HG02852 (cell line): ENCODE measurements at regions not wholly inside any gene's neighbourhood (a gene's known extent, or its start where the extent isn't known, plus 50 kb on each side); places are given as distances from the start of the nearest gene placed in this dataset.

ENCODE experiments used
- ATAC-seq: cut with Tn5 transposase; IDR thresholded peaks from one replicate; pipeline ENCODE4 v1.9.1; 2021; ENCODE audit warnings: mild to moderate bottlenecking, moderate library complexity; ENCODE audit not compliant: unreplicated experiment

DNA sequence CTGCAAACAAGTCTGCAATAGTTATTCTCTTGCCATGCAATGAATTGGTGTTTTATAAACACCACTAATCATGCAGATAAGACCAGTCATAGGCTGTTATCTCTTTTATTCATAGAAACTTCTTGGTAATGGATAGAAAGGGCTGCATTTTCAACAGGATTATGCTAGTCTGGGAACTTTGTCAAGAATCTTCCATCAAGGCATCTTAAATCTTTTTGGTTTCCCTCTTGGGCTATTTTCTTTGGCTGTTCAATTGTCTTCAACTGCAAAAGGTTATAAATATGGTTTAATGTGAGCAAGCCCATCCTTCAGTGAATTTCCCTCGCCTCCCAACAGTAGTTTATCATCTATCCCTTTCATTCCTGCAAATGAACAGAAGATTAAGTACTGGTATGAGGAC, 59.0 kb upstream of the MINAR1 start:
- ATAC-seq = no peak

DNA sequence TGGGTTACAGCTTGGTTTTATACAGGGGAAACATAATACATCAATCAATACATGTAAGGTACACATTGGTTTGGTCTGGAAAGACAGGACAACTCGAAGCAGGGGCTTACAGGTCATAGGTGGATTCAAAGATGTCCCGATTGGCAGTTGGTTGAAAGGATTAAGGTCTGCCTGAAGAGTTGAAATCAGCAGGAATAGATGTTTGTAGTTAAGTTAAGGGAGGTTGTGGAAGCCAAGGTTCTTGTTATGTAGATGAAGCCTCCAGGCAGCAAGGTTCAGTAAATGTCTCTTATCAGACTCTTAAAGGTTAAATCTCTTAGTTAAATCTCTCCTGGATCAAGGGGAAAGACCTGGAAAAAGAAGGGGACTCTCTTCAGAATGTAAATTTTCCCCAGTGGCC, 58.4 kb upstream of the MINAR1 start:
- no peak for ATAC-seq

DNA sequence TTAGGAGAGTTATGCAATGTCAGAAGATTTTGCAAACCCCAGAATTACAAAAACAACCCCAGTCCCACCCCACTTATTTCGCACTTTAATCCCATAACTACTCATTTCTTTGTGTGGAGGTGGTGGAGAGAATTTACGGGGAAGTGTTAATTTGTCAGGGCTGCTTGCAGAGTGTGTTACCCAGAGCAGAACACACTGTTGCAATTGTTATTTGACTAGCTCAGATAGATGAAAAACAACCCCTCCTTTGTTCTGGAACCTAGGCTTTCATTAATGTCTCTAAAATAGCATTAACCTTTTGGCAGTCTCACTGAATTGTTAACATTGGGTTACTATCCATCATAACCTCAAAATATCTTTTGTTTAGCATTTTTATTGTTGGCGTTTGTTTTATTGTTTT, 55.8 kb upstream of the MINAR1 start:
- ATAC-seq = no peak

DNA sequence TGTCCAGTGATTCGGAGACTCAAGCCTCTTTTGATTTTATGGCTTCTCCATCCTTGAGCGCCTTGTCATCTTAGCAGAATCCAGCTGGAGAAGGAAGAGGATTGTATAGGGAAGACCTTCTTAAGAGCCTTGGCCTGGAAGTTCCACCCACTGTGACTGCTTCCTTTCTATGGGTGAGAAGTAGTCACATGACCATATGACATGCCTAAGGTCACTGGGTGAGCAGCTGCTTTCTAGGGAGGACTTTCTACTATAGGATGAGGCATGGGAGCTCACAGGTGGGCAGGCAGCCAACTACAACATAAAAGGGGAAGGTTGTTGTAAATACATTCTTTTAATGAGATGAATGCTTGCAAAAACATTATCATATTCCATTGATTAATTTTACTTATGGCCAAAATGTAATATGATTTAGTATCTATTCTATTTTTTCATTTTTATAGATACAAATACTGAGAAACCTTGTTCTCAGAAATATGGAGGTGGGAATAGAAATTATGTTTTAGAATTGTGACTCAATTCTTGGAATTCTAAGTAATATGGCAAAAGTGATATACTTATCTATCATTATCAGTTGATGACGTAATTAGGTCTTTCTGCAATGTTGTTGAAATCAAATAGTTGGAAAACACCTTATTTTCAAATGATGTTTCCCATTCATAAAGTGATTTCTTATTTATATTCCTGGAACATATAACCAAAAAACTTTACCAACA, 53.6 kb upstream of the MINAR1 start:
- no peak for ATAC-seq

DNA sequence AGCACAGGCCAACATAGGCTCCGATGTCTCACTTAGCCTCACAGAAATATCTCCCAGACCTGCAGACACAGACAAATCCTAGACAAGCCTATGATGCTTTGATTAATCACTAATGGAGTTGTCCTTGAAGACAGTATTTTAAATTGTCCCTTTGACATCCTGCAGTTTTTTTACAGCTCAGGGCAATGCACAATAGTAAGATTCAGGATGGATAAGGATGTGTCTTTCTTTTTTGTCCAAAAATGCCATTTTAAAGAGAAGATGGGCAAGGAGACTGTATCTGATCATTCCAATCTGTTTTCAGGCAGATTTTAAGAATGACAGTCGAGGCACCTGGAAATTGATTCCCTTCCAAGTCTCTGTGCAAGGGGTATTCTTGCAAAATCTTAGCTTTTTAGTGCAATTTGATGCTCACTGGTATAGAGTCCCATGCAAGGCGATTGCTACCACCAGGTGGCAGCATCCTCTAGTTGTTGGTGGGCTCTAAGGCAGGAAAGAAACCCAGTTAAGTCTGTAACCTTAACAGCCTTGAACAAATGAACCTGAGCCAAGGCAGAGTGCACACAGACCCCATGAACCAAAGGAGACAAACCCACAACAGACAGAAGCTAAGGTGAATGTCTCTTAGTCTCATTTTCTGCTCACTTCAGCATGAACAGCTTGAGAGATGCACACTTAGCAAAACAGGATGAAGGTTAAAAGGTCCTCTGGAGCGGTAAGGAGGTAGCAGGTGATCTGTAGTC, 51.2 kb upstream of the MINAR1 start:
- peak; percentile 54 for ATAC-seq

DNA sequence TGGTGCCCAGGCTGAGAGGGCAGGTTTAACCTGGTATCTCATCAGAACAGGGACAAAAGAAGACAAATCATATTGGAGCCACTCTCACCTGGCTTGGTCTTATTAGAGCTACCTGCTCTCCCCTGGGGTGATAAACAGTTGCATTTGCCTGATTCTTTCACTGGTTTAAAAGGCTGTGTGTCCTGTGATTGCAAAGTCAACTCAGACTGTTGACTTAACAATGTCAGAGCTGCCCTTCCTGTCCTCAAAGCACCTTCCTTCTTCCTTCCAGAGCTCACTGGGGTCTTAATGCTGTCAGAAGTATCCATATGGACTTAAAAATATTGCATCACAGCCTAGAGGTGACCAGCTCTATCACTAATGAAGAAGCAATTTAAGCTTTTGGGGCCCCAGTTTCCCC, 50.5 kb upstream of the MINAR1 start:
- ATAC-seq = no peak
